ENCODE measurements at regions not wholly inside any gene's neighbourhood (a gene's known extent, or its start where the extent isn't known, plus 50 kb on each side); places are given as distances from the start of the nearest gene placed in this dataset.

- peak; percentile 27; the same call in 1 of the 2 replicates for TF ChIP-seq TOX (CRISPR knock-in tag; IDR thresholded peaks at IDR 0.05; ENCODE audit: borderline replicate concordance)
- peak; percentile 89 for TF ChIP-seq TSHZ2 (CRISPR knock-in tag; IDR thresholded peaks at IDR 0.05)
- peak; percentile 56; the same call in 1 of the 2 replicates for TF ChIP-seq PATZ1 (CRISPR knock-in tag; IDR thresholded peaks at IDR 0.05; ENCODE audit: borderline replicate concordance)
- TF ChIP-seq ZNF70 (CRISPR knock-in tag; IDR thresholded peaks at IDR 0.05): no peak
- TF ChIP-seq ZNF565 (CRISPR knock-in tag; conservative IDR thresholded peaks at IDR 0.05; ENCODE audit: low read depth): no peak
These were observed 1042.6 kb downstream of the PLA2G4A start for GRCh38 chr1:187871177-187871845.

Data from SK-N-SH treated with all-trans-retinoic acid at 6 μM for 48 hours (cell line).